ENCODE measurements at regions not wholly inside any gene's neighbourhood (a gene's known extent, or its start where the extent isn't known, plus 50 kb on each side); places are given as distances from the start of the nearest gene placed in this dataset.

DNA sequence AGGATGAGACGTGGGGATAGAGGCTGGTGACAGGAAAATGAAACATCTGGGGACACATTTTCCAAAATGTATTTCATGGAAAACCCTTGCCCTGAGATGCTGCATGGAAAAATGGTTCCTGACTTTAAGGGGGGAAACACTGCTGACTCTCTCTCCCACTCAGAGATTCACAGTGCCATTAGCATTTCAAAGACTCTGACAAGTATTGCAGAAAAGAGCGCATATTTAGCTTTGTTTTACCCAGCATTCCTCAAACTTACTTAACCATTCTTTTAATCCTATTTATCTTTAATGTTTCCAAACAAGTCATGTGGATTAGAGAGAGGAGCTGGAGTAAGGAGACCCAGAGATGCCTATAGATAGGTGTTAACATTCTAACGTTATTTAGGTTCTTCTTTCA, 141.8 kb upstream of the DYRK2 start:
- no peak overlapping the region for H3K4me3 Mint-ChIP-seq

DNA sequence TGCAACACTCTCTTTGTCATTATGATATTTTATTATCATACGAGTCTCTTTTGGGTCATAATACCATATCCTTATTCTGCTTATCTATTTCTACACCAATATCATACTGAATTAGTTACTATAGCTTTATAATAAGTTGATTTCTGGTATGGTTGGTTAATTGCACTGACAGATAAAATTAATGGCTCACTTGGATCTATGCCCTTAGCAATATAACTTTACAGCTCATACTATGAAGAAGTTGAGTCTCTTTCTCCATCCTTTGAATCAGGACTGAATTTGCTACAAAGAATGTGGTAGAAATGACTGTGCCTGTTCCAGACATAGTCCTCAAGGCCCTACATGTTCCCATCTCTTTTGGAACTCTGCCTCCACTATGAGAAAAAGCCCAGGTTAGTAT, 139.7 kb upstream of the DYRK2 start:
- no peak overlapping the region for H3K4me3 Mint-ChIP-seq
- no peaks in the 10 kb centered on the region for H3K36me3 Mint-ChIP-seq (ENCODE audit: low read depth)
- peaks cover 5% of the 10 kb centered on the region for H3K9me3 Mint-ChIP-seq
- peaks cover 10% of the 10 kb centered on the region for H3K4me1 Mint-ChIP-seq
- intact Hi-C loops (cut with micrococcal nuclease) = no loop called here
- no peak for DNase-seq
- peaks cover 10% of the 10 kb centered on the region for H3K27me3 Mint-ChIP-seq
- H3K27ac Mint-ChIP-seq = no peak overlapping the region

More for the DNA sequence above, 141.8 kb upstream of the DYRK2 start:
- no peak for DNase-seq
- no peak overlapping the region for H3K27ac Mint-ChIP-seq
- peaks cover 6% of the 10 kb centered on the region for H3K9me3 Mint-ChIP-seq
- H3K27me3 Mint-ChIP-seq = peaks cover 5% of the 10 kb centered on the region
- no peaks in the 10 kb centered on the region for H3K36me3 Mint-ChIP-seq (ENCODE audit: low read depth)
- H3K4me1 Mint-ChIP-seq = no peaks in the 10 kb centered on the region
- intact Hi-C loops (cut with micrococcal nuclease) = no loop called here

DNA sequence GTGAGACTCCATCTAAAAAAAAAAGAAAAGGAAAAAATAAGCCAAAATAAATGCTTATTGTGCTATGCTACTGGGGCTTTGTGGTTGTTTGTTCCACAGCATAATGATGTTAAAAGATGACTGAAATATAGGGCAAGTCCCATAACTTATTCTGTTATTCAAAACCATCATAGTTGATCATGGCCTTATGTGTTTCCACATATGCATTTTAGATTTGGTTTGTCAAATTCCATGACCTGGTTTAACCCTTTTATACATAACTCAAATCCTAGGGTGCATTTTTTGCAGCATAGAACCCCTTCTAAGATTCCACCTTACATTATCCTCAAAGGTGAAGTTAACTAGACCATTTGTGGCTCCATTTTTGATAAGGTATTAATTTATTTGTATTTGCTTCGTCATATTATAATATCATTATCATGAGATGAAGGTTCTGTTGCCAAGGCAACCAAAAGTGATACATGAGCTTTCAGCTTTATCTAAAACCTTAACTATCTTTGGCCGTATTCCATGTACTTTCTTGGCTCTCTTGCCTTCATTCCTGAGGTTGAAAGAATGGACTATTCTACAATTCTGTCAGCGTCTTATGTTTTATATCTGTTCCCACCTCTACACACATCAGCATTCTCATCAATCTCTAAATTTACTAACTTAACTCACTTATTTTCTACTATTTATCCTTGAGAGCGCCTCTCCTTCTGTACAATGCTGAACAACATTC, 138.7 kb upstream of the DYRK2 start:
- Mint-ChIP-seq H3K9me3 (peaks cover 4% of the 10 kb centered on the region), H3K4me1 (peaks cover 11% of the 10 kb centered on the region), H3K4me3 (no peak overlapping the region), H3K27ac (no peak overlapping the region), H3K36me3 (ENCODE audit: low read depth) (no peaks in the 10 kb centered on the region), H3K27me3 (peaks cover 10% of the 10 kb centered on the region)
- intact Hi-C loops (cut with micrococcal nuclease) = no loop called here
- no peak for DNase-seq

DNA sequence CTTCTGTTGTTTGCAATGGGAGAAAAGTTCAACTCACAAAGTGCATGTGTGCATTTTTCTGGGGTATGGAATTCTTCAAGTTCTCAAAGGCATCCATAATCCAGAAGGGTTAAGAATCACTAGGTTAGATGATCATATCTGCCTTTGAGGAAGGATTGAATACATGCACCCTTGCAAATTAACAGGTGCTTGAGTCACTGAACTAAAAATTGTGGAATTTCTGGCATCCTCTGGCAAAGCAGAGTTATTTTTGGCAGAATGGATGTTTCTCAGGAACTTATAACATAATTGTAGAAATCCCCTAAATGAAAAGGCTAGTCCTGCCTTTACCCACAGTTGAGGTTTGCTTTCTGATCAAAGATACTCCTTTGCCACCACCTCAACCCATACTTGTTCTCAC, 136.5 kb upstream of the DYRK2 start:
- Mint-ChIP-seq H3K36me3 (ENCODE audit: low read depth) (no peaks in the 10 kb centered on the region), H3K4me3 (no peak overlapping the region), H3K27me3 (peaks cover 7% of the 10 kb centered on the region), H3K9me3 (peaks cover 4% of the 10 kb centered on the region), H3K4me1 (peaks cover 29% of the 10 kb centered on the region), H3K27ac (no peak overlapping the region)
- intact Hi-C loops (cut with micrococcal nuclease) = no loop called here
- no peak for DNase-seq

DNA sequence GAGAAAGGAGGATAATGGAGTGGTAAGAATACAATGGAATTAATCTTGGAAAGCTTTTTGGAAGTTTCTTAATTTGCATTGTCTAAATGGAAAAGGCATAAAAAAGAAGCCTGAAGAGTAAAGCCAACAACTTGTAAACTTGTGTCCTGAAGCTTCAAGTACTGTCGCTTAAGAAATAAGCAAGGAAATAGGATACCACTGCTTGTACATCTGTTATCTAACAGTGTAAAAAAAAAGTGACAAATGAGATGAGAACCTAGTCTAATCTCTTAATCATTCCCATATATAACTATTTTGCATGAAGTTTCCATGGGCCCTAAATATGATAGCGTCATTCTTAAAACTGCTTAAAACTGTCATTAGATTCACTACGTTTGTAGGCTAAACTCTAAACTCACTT, 134.0 kb upstream of the DYRK2 start:
- DNase-seq = no peak
- Mint-ChIP-seq H3K27me3 (peaks cover 7% of the 10 kb centered on the region), H3K9me3 (peaks cover 4% of the 10 kb centered on the region), H3K4me1 (peaks cover 31% of the 10 kb centered on the region), H3K27ac (no peak overlapping the region), H3K36me3 (ENCODE audit: low read depth) (no peaks in the 10 kb centered on the region), H3K4me3 (no peak overlapping the region)
- intact Hi-C loops (cut with micrococcal nuclease) = no loop called here

DNA sequence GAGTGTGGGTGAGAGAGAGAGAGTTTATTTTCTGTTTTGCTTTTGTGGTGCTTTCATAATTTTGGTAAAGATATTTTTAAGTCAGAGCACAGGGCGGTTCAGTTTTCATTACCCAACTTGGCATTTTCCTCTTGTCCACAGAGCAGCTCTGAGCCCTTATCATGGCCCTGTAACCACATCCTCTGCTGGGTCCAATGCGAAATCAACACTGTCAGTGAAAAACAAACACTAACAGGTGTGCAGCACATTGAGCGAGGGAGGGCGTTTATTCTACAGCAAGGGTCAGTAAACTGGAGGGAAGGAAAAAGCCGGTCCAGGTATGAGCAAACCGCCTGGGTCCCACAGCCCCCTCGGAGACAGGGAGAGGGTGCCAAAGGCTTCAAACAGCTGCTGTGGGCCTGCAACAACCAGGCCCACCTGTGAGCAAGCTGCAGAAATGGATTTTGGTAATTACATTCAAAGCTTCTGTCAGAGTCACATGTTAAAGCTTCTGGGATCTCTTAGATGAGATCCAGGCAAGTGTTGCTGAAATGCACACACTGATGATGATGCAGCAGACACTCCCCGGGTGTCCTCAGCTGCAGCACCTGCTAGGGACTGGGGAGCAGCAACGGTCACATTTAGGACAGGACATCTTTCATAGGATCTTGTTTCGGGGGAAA, 132.7 kb upstream of the DYRK2 start:
- peak overlapping the region; percentile 35 for H3K4me3 Mint-ChIP-seq
- no peaks in the 10 kb centered on the region for H3K36me3 Mint-ChIP-seq (ENCODE audit: low read depth)
- intact Hi-C loops (cut with micrococcal nuclease) = no loop called here
- peak; percentile 87 for DNase-seq
- H3K4me1 Mint-ChIP-seq = peaks cover 31% of the 10 kb centered on the region
- peaks cover 7% of the 10 kb centered on the region for H3K9me3 Mint-ChIP-seq
- H3K27ac Mint-ChIP-seq = peak overlapping the region; percentile 9
- H3K27me3 Mint-ChIP-seq = peaks cover 8% of the 10 kb centered on the region

DNA sequence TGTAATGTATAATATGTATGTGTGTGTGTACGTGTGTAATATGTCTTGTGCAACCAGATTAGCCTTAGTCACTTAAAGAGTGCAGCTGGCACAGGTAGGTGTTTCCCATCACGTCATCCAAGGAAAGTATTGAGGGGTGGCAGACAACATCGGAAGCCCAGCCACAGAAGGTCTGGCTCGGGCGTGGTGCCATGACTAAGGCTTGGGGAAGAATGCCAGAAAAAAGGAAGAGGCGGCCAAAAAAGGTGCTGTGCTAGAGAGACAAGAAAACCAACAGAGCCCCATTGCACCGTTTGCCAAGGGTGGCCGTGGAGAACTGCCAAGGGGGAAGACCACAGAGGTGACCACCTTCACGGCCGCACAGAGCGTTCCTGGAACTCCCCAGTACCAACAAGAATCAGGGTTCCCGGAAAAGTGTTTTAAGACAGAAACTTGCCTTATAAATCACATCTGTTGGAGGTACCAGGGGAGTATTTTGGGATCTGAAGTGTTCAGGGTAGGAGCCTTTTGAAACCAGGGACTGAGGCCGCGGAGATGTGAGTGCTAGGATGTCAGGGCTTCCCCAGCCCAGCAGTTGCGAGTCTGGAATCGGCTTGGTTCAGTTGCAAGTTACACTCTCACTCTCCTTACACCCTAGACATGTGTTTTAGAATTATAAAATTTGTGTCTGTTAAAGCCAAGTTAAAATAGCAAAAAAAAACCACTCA, 131.2 kb upstream of the DYRK2 start:
- H3K4me1 Mint-ChIP-seq = peaks cover 25% of the 10 kb centered on the region
- peaks cover 11% of the 10 kb centered on the region for H3K27me3 Mint-ChIP-seq
- H3K9me3 Mint-ChIP-seq = peaks cover 8% of the 10 kb centered on the region
- no peak overlapping the region for H3K4me3 Mint-ChIP-seq
- intact Hi-C loops (cut with micrococcal nuclease) = no loop called here
- H3K36me3 Mint-ChIP-seq (ENCODE audit: low read depth) = no peaks in the 10 kb centered on the region
- H3K27ac Mint-ChIP-seq = no peak overlapping the region
- no peak for DNase-seq

DNA sequence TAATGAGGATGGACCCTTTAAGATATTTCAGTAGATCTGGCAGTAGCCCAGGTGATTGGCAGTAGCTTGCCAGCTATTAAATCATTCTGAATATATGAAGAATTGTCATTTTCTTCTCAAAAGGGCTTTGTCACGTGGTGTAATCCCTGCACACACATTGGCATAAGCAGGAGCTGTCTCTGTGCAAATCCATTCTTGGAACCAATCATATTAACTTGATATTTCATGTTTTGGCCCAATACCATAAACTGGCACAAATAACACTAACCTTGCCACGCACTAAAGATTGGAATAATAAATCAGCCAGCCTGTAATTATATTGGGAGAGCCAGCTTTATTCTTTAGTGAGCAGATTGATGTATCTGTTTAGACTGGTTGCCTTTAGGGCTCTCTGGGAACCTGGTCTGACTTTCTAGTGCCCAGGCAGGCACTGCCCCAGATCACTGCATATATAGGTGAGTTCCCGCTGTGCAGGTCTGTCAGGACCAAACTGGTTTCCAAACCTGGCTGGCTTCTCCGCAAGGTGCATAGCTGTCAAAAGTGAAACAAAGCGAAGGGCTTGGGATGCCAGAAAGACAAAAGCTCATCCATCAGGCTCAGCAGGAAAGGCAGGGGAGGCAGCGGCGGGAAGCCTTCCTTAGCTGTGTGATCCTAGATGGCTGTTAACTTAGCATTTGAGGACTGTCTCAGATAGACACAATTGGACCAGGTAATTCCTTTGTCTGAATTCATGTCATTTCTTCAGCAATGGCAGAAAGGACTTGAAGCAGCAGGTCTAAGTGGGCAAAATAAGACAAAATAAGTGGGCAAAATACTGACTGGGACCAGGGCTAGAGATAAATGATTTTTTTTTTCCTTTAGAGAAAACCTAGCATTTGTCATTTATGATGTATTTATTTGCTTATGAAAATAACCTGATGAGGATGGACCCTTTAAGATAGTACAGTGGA, 128.8 kb upstream of the DYRK2 start:
- H3K27me3 Mint-ChIP-seq = peaks cover 7% of the 10 kb centered on the region
- peaks cover 4% of the 10 kb centered on the region for H3K9me3 Mint-ChIP-seq
- H3K36me3 Mint-ChIP-seq (ENCODE audit: low read depth) = no peaks in the 10 kb centered on the region
- peaks cover 20% of the 10 kb centered on the region for H3K4me1 Mint-ChIP-seq
- H3K27ac Mint-ChIP-seq = no peak overlapping the region
- intact Hi-C loops (cut with micrococcal nuclease) = no loop called here
- DNase-seq = no peak
- no peak overlapping the region for H3K4me3 Mint-ChIP-seq

DNA sequence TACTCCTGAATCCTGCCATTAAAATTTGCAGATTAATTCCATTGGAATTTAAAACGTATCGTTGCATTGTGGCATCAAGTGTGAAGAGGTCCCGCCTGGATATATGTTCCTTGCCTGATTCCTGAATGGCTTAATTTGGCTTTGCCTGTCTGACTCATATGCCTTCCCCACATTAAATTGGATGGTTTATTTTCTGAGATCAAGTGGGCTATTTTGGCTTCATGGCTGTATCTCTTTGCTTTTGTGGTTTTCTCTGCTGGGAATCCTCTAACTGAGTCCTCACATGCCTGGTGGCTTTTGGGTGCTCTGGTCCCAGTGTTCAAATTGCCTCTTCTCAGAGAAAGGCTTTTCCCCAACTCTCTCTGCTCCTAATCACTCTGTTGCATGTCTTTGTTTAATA, 127.9 kb upstream of the DYRK2 start:
- Mint-ChIP-seq H3K9me3 (peaks cover 4% of the 10 kb centered on the region), H3K4me1 (peaks cover 12% of the 10 kb centered on the region), H3K4me3 (no peak overlapping the region), H3K27ac (no peak overlapping the region), H3K27me3 (peaks cover 7% of the 10 kb centered on the region), H3K36me3 (ENCODE audit: low read depth) (no peaks in the 10 kb centered on the region)
- no peak for DNase-seq
- intact Hi-C loops (cut with micrococcal nuclease) = no loop called here

DNA sequence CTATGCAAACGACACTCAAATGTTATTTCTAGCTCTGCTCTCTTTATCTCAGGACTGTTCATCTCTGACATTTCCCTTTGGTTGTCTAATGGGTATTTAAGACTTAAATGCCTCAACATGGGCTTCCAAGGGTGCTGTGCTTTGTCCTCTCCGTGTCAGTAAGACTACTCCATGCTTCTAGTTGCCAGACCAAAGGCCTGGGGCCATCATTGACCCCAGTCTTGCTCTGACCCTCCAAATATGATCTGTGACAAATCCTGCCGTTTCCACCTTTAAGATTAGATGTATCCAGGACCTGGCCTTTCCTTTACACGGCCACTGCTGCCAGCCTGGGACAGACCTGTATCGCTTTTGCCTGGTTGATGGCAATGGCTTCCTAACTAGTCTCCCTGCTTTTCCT, 126.3 kb upstream of the DYRK2 start:
- Mint-ChIP-seq H3K4me3 (no peak overlapping the region), H3K27ac (no peak overlapping the region), H3K4me1 (peaks cover under 1% of the 10 kb centered on the region), H3K36me3 (ENCODE audit: low read depth) (no peaks in the 10 kb centered on the region), H3K9me3 (peaks cover 4% of the 10 kb centered on the region), H3K27me3 (peaks cover 7% of the 10 kb centered on the region)
- DNase-seq = no peak
- intact Hi-C loops (cut with micrococcal nuclease) = no loop called here

DNA sequence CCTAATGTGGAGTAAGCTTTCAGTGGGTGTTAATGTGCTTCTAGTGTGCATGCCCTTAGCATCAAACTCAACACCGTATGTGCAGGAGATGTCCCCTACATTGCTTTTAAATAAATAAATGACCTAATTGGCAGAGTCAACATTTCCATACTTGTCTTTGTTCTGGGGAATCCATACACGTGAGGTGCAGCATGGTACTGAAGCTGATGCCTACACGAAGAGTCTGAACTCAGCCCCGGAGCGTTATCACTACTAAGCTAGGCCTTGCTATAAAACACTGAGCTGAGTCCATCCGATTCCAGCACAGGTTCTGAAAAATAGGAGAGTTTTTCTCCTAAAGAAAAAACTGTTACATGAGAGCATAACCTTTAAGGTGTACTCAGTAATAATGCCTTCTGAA, 125.0 kb upstream of the DYRK2 start:
- Mint-ChIP-seq H3K9me3 (peaks cover 4% of the 10 kb centered on the region), H3K36me3 (ENCODE audit: low read depth) (no peaks in the 10 kb centered on the region), H3K4me1 (no peaks in the 10 kb centered on the region), H3K27ac (no peak overlapping the region), H3K27me3 (peaks cover 9% of the 10 kb centered on the region), H3K4me3 (no peak overlapping the region)
- intact Hi-C loops (cut with micrococcal nuclease) = no loop called here
- no peak for DNase-seq

DNA sequence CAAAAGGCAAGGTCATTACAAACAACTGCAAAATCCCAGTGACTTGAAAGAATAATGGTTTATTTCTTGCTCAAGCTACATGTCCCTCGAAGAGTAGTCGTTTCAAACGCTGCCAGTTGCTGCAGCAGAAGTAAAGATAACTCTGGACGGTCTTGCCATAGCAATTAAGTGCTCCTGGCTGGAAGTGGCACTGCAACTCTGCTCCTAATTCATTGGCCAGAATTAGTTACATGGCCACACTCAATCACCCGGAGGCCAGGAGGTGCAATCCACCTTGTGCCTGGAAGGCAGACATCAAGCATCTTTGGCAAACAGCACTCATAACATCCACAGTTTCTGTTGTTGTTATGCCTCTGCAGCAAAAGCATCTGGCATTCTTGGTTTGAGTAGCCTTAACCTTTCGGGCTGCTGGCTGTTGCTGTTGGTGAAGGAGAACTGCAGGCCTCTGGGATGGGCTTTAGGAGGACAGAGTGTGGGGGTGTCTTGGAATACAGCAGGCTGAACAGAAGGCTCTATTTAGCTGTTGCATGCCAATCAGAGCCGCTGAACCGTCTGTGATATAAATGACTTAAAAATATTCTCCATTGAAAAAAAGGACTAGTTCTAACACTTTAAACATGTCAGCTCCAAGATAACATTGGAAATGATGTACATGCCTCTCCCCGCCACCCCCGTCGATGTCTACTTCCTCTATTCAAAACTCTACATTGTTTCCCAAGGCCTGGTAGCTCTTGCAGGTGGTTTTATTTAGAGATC, 123.5 kb upstream of the DYRK2 start:
- intact Hi-C loops (cut with micrococcal nuclease) = no loop called here
- H3K27ac Mint-ChIP-seq = no peak overlapping the region
- H3K27me3 Mint-ChIP-seq = peaks cover 9% of the 10 kb centered on the region
- H3K9me3 Mint-ChIP-seq = peaks cover 7% of the 10 kb centered on the region
- H3K36me3 Mint-ChIP-seq (ENCODE audit: low read depth) = no peaks in the 10 kb centered on the region
- DNase-seq = no peak
- no peaks in the 10 kb centered on the region for H3K4me1 Mint-ChIP-seq
- H3K4me3 Mint-ChIP-seq = no peak overlapping the region

DNA sequence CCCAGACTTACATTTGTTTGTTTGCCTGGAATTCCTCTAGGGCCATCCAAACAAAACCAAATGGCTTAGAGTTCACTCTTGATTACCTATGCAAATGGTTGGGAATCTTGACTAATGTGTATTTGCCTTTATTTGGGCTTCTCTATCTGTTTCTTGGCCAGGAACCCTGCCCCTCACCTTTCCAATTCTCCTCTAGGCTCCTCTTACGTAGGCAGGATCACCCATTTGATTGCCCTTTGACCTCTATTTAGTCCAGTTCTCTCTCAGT, 123.0 kb upstream of the DYRK2 start:
- no peak for DNase-seq
- peaks cover 10% of the 10 kb centered on the region for H3K9me3 Mint-ChIP-seq
- H3K4me1 Mint-ChIP-seq = no peaks in the 10 kb centered on the region
- intact Hi-C loops (cut with micrococcal nuclease) = no loop called here
- peaks cover 8% of the 10 kb centered on the region for H3K27me3 Mint-ChIP-seq
- H3K27ac Mint-ChIP-seq = no peak overlapping the region
- H3K36me3 Mint-ChIP-seq (ENCODE audit: low read depth) = no peaks in the 10 kb centered on the region
- H3K4me3 Mint-ChIP-seq = no peak overlapping the region
